A549 (cell line): ENCODE measurements at regions not wholly inside any gene's neighbourhood (a gene's known extent, or its start where the extent isn't known, plus 50 kb on each side); places are given as distances from the start of the nearest gene placed in this dataset.

ENCODE experiments used
- ATAC-seq, 2 experiments: fragments of 200-7000 bp in 1 of 2; fragments of >200 bp in 1 of 2; cut with Nextera tagmentation in 1 of 2; cut with Tn5 transposase in 1 of 2; 3 replicates each; pipeline versions ENCODE4 v1.8.0 to v1.9.1; 2018 to 2020; ENCODE audit warnings: mild to moderate bottlenecking in 1 of 2, moderate library complexity in 1 of 2
- CTCF ChIA-PET: fragments of 300-600 bp; sonication (Branson Sonifier 250); formaldehyde crosslinking; extraction: SDS; loops from one replicate; lab custom pipeline; 2021; ENCODE audit warnings: antibody characterized with exemption, inconsistent platforms; lab: Yijun Ruan, JAX
- POLR2A ChIA-PET: fragments of 350-600 bp; formaldehyde crosslinking; extraction: SDS; loops from one replicate; lab custom pipeline; 2021; ENCODE audit warnings: antibody characterized with exemption, inconsistent platforms; lab: Yijun Ruan, JAX
- DNase-seq, 2 experiments: peaks; one replicate each; pipeline versions ENCODE4 v3.0.0 to v3.0.0-alpha.2; 2011 to 2016; ENCODE audit warnings: low read depth in 1 of 2, low spot score in 1 of 2
- FAIRE-seq: peaks from 2 replicates; lab custom pipeline; 2011; peaks lifted over from hg19 to GRCh38; lab: Jason Lieb, UNC
- H3K27ac ChIP-seq, 2 experiments: fragments of >200 bp; sonication (Bioruptor Twin); formaldehyde crosslinking; 3 replicates each; pipeline ENCODE4 v1.5.1; 2016 to 2017
- H3K4me1 ChIP-seq: fragments of >200 bp; sonication (Bioruptor Twin); formaldehyde crosslinking; 3 replicates; pipeline ENCODE4 v1.6.1; 2016
- H3K4me2 ChIP-seq: fragments of >200 bp; sonication (Bioruptor Twin); formaldehyde crosslinking; 3 replicates; pipeline ENCODE4 v1.6.1; 2016
- H3K4me3 ChIP-seq: fragments of >200 bp; sonication (Bioruptor Twin); formaldehyde crosslinking; 3 replicates; pipeline ENCODE4 v1.5.1; 2016
- H3K9me3 ChIP-seq: fragments of >200 bp; sonication (Bioruptor Twin); formaldehyde crosslinking; 3 replicates; pipeline ENCODE4 v1.6.1; 2016
- BHLHE40 ChIP-seq: IDR thresholded peaks from 2 replicates; pipeline ENCODE4 v1.6.1; 2012; ENCODE audit warnings: low read depth, low read length, inconsistent platforms
- CHD2 ChIP-seq: fragments of 150-350 bp; IDR thresholded peaks from 2 replicates; pipeline ENCODE4 v1.6.1; 2014; ENCODE audit warnings: low read length; ENCODE audit not compliant: partially characterized antibody
- CHD4 ChIP-seq: fragments of 200-600 bp; sonication (generic); IDR thresholded peaks from 2 replicates; pipeline ENCODE4 v1.6.1; 2016; ENCODE audit warnings: antibody characterized with exemption, mild to moderate bottlenecking, borderline replicate concordance
- CTCF ChIP-seq: fragments of >200 bp; sonication (Bioruptor Twin); formaldehyde crosslinking; IDR thresholded peaks from 3 replicates; pipeline ENCODE4 v1.5.1; 2016
- EP300 ChIP-seq, 2 experiments: fragments of >200 bp; sonication (Bioruptor Twin); formaldehyde crosslinking; IDR thresholded peaks; 2 replicates in 1 of 2; 3 replicates in 1 of 2; pipeline ENCODE4 v1.6.1; 2016 to 2017
- ESRRA ChIP-seq: fragments of 150-350 bp; IDR thresholded peaks from 2 replicates; pipeline ENCODE4 v1.6.1; 2014; ENCODE audit warnings: mild to moderate bottlenecking, low read length, borderline replicate concordance
- FOSB ChIP-seq: fragments of 250-450 bp; sonication (Bioruptor Pico); IDR thresholded peaks from 2 replicates; pipeline ENCODE4 v1.5.0; 2020; ENCODE audit warnings: mild to moderate bottlenecking, moderate library complexity
- FOSL2 ChIP-seq, 2 experiments: fragments of 450-650 bp in 1 of 2; fragments of >200 bp in 1 of 2; sonication (Bioruptor Twin) in 1 of 2; formaldehyde crosslinking; IDR thresholded peaks; 2 replicates each; pipeline versions ENCODE4 v1.5.0 to v1.6.1; 2016 to 2020; ENCODE audit warnings: mild to moderate bottlenecking in 1 of 2, moderate library complexity in 1 of 2
- GATA3 ChIP-seq: IDR thresholded peaks from 2 replicates; pipeline ENCODE4 v1.6.1; 2012; ENCODE audit warnings: borderline replicate concordance
- HOXA7 ChIP-seq: fragments of 250-450 bp; sonication (Bioruptor Pico); IDR thresholded peaks from 2 replicates; pipeline ENCODE4 v1.5.0; 2020; ENCODE audit warnings: mild to moderate bottlenecking, moderate library complexity
- HOXB13 ChIP-seq: fragments of 250-450 bp; sonication (Bioruptor Pico); IDR thresholded peaks from 2 replicates; pipeline ENCODE4 v1.5.0; 2020; ENCODE audit warnings: low read depth, mild to moderate bottlenecking, moderate library complexity
- HOXB5 ChIP-seq: fragments of 250-450 bp; sonication (Bioruptor Pico); IDR thresholded peaks from 2 replicates; pipeline ENCODE4 v1.5.0; 2020; ENCODE audit warnings: mild to moderate bottlenecking, moderate library complexity
- JUNB ChIP-seq: fragments of >200 bp; sonication (Bioruptor Twin); formaldehyde crosslinking; IDR thresholded peaks from 2 replicates; pipeline ENCODE4 v1.6.1; 2016
- KDM5A ChIP-seq: fragments of 200-600 bp; sonication (generic); IDR thresholded peaks from 2 replicates; pipeline ENCODE4 v1.6.1; 2016; ENCODE audit warnings: antibody characterized with exemption, mild to moderate bottlenecking
- MAFK ChIP-seq: fragments of 450-650 bp; IDR thresholded peaks from 2 replicates; pipeline ENCODE4 v1.6.1; 2014; ENCODE audit not compliant: partially characterized antibody
- MAX ChIP-seq: IDR thresholded peaks from 2 replicates; pipeline ENCODE4 v1.6.1; 2012
- MYC ChIP-seq: IDR thresholded peaks from 2 replicates; pipeline ENCODE4 v1.6.1; 2012; ENCODE audit warnings: mild to moderate bottlenecking, inconsistent platforms, low read length, improper control_type of control experiment, borderline replicate concordance
- NFE2L2 ChIP-seq: fragments of 150-350 bp; conservative IDR thresholded peaks from 2 replicates; pipeline ENCODE4 v1.6.1; 2014; ENCODE audit warnings: low read length
- NPAS2 ChIP-seq: fragments of 250-450 bp; sonication (Bioruptor Pico); IDR thresholded peaks from 2 replicates; pipeline ENCODE4 v1.8.0; 2022; ENCODE audit warnings: mild to moderate bottlenecking, moderate library complexity, borderline replicate concordance
- POLR2A ChIP-seq: IDR thresholded peaks from 2 replicates; pipeline ENCODE4 v1.6.1; 2012; ENCODE audit warnings: mild to moderate bottlenecking, low read length
- RFX5 ChIP-seq: fragments of 450-650 bp; IDR thresholded peaks from 2 replicates; pipeline ENCODE4 v1.7.1; 2014; ENCODE audit warnings: antibody characterized with exemption, mild to moderate bottlenecking, moderate library complexity
- RNF2 ChIP-seq: fragments of 200-600 bp; sonication (generic); IDR thresholded peaks from 2 replicates; pipeline ENCODE4 v1.6.1; 2016; ENCODE audit warnings: low read depth, mild to moderate bottlenecking, antibody characterized with exemption, moderate library complexity, borderline replicate concordance
- SREBF2 ChIP-seq: fragments of 450-650 bp; IDR thresholded peaks from 2 replicates; pipeline ENCODE4 v1.6.1; 2014; ENCODE audit warnings: mild to moderate bottlenecking, moderate library complexity
- TFCP2L1 ChIP-seq: fragments of 250-450 bp; sonication (Bioruptor Pico); IDR thresholded peaks from 2 replicates; pipeline ENCODE4 v1.5.0; 2021; ENCODE audit warnings: mild to moderate bottlenecking
- TP53 ChIP-seq: fragments of 250-450 bp; sonication (Bioruptor Pico); IDR thresholded peaks from 2 replicates; pipeline ENCODE4 v1.5.0; 2021; ENCODE audit warnings: mild to moderate bottlenecking, moderate library complexity
- ZFP36 ChIP-seq: fragments of 450-650 bp; IDR thresholded peaks from 2 replicates; pipeline ENCODE4 v1.6.1; 2014; ENCODE audit warnings: borderline replicate concordance; ENCODE audit not compliant: partially characterized antibody
- WGBS: methylation state at CpG from one replicate; pipeline ENCODE4 v1.1.6; 2017; ENCODE audit errors: missing lambda C conversion rate; 5-methylcytosine and 5-hydroxymethylcytosine counted together

GRCh38 chr5:148003226-148003625 lies 60.6 kb upstream of the SPINK5 start:
- no peak overlapping the region for H3K4me2 ChIP-seq
- TF ChIP-seq ZFP36 = no peak
- TF ChIP-seq MAFK = peak; percentile 82
- TF ChIP-seq, all 56 proteins: peak for 1
- no peaks in the 10 kb centered on the region for H3K4me1 ChIP-seq
- H3K27ac ChIP-seq = no peak overlapping the region
- ChIA-PET CTCF (no interaction called here), POLR2A (no interaction called here)
- H3K9me3 ChIP-seq = no peaks in the 10 kb centered on the region
- H3K4me3 ChIP-seq = no peak overlapping the region
- ATAC-seq = no peak
- FAIRE-seq = no peak
- no peak for DNase-seq

GRCh38 chr5:148002451-148002850 lies 61.3 kb upstream of the SPINK5 start:
- no peak for DNase-seq
- no peak for FAIRE-seq
- Histone ChIP-seq H3K27ac (no peak overlapping the region), H3K9me3 (no peaks in the 10 kb centered on the region), H3K4me3 (no peak overlapping the region), H3K4me1 (no peaks in the 10 kb centered on the region), H3K4me2 (no peak overlapping the region)
- 2% methylated on average over 3 of the region's 3 CpGs for WGBS
- ChIA-PET CTCF (interaction anchor here (0.6 kb wide), 1 partner anchor 862 kb away, joined by 4 read pairs; no protein-coding TSS in a partner anchor), POLR2A (no interaction called here)
- no peak for TF ChIP-seq HOXB13 (CRISPR knock-in tag)
- TF ChIP-seq NFE2L2 = no peak
- no peak for TF ChIP-seq JUNB
- no peak for TF ChIP-seq EP300 (IDR thresholded peaks at IDR 0.05)
- TF ChIP-seq TFCP2L1 (CRISPR knock-in tag) = no peak
- TF ChIP-seq FOSB = no peak
- no peak for ATAC-seq

- no peak overlapping the region for H3K4me3 ChIP-seq
- DNase-seq (no peak), FAIRE-seq (no peak), ATAC-seq (no peak)
- ChIA-PET CTCF (interaction anchor here (0.7 kb wide), 1 partner anchor 12 kb away, joined by 9 read pairs; no protein-coding TSS in a partner anchor), POLR2A (no interaction called here)
- 0% methylated on average over 1 of the region's 1 CpG for WGBS
- H3K4me1 ChIP-seq = no peaks in the 10 kb centered on the region
- no peaks in the 10 kb centered on the region for H3K9me3 ChIP-seq
- H3K27ac ChIP-seq = no peak overlapping the region
- no peak overlapping the region for H3K4me2 ChIP-seq
- TF ChIP-seq RNF2 = no peak
- no peak for TF ChIP-seq BHLHE40
- no peak for TF ChIP-seq NPAS2
- TF ChIP-seq TFCP2L1 (CRISPR knock-in tag) = no peak
Observed at GRCh38 chr5:148000036-148000435, 63.7 kb upstream of the SPINK5 start.

GRCh38 chr5:147998704-147999103 lies 65.1 kb upstream of the SPINK5 start:
- Histone ChIP-seq H3K9me3 (no peaks in the 10 kb centered on the region), H3K4me2 (no peak overlapping the region), H3K27ac (no peak overlapping the region)
- FAIRE-seq = no peak
- TF ChIP-seq FOSL2 (IDR thresholded peaks at IDR 0.05) (no peak), FOSL2 (CRISPR knock-in tag; IDR thresholded peaks at IDR 0.05) (no peak)
- TF ChIP-seq, all 56 proteins: peak for 0
- DNase-seq (no peak), ATAC-seq (no peak)
- Histone ChIP-seq H3K4me1 (no peaks in the 10 kb centered on the region), H3K4me3 (no peak overlapping the region)
- CTCF ChIA-PET = no interaction called here
- POLR2A ChIA-PET = no interaction called here

- Histone ChIP-seq H3K9me3 (no peaks in the 10 kb centered on the region), H3K27ac (no peak overlapping the region), H3K4me2 (no peak overlapping the region), H3K4me1 (no peaks in the 10 kb centered on the region), H3K4me3 (no peak overlapping the region)
- ChIA-PET POLR2A (no interaction called here), CTCF (no interaction called here)
- TF ChIP-seq ESRRA = no peak
- no peak for TF ChIP-seq HOXA7
- no peak for TF ChIP-seq TP53
- no peak for TF ChIP-seq MYC
- TF ChIP-seq KDM5A = no peak
- TF ChIP-seq CTCF = no peak
- TF ChIP-seq GATA3 = no peak
- TF ChIP-seq RFX5 = no peak
- no peak for TF ChIP-seq CHD4
- TF ChIP-seq SREBF2 = no peak
- TF ChIP-seq NPAS2 = no peak
- TF ChIP-seq CHD2 = no peak
- no peak for TF ChIP-seq BHLHE40
- no peak for TF ChIP-seq RNF2
- TF ChIP-seq MAX = no peak
- TF ChIP-seq HOXB5 = no peak
- no peak for TF ChIP-seq POLR2A
- ATAC-seq = no peak
- FAIRE-seq = no peak
- 27% methylated on average over 3 of the region's 3 CpGs for WGBS
- DNase-seq = no peak
Observed at GRCh38 chr5:147997486-147997885, 66.3 kb upstream of the SPINK5 start.
